ENCODE measurements at regions not wholly inside any gene's neighbourhood (a gene's known extent, or its start where the extent isn't known, plus 50 kb on each side); places are given as distances from the start of the nearest gene placed in this dataset.
"Not testable (repeated sequence)": the region's sequence is repeated elsewhere in the genome, so short reads cannot be mapped to it uniquely, and the experiment has no call there.

DNA sequence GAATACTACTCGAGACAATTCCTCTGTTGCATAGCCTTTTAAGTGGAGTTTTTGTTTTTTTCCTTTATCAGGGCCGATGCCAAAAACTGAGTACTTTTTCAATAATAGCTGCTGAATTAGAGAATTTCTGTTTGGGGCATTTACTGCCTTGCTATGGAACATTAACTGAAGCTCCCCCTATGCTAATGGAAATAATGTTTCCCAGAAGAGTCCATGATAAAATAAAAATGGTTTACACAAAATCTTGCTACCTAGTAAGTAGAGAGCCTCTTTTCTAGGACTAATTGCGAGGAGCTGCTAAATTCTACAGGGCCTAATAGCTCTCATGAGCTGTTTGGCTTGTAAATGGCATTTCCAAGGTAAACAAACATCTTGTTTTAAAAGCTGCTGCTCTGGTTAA is 128.2 kb upstream of the MYO10 start:
- Histone ChIP-seq H3K4me1 (no peaks in the 10 kb centered on the region), H3K4me3 (no peak overlapping the region), H3K9me3 (no peaks in the 10 kb centered on the region), H3K27me3 (ENCODE audit: insufficient read depth in 3 of 3, low read length in 2 of 3) (no peaks in the 10 kb centered on the region), H3K27ac (no peak overlapping the region), H3K36me3 (ENCODE audit: insufficient read depth in 1 of 2, low read depth in 1 of 2) (no peaks in the 10 kb centered on the region)
- ATAC-seq (no peak), DNase-seq (no peak)
- 76 to 80% (median 76%) methylated on average over 3 of the region's 3 CpGs for WGBS, 3 donors
- TF ChIP-seq, protein P1, sequence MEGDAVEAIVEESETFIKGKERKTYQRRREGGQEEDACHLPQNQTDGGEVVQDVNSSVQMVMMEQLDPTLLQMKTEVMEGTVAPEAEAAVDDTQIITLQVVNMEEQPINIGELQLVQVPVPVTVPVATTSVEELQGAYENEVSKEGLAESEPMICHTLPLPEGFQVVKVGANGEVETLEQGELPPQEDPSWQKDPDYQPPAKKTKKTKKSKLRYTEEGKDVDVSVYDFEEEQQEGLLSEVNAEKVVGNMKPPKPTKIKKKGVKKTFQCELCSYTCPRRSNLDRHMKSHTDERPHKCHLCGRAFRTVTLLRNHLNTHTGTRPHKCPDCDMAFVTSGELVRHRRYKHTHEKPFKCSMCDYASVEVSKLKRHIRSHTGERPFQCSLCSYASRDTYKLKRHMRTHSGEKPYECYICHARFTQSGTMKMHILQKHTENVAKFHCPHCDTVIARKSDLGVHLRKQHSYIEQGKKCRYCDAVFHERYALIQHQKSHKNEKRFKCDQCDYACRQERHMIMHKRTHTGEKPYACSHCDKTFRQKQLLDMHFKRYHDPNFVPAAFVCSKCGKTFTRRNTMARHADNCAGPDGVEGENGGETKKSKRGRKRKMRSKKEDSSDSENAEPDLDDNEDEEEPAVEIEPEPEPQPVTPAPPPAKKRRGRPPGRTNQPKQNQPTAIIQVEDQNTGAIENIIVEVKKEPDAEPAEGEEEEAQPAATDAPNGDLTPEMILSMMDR (IDR thresholded peaks at IDR 0.05), result no peak
- intact Hi-C loops (cut with DNase I), result no loop called here

DNA sequence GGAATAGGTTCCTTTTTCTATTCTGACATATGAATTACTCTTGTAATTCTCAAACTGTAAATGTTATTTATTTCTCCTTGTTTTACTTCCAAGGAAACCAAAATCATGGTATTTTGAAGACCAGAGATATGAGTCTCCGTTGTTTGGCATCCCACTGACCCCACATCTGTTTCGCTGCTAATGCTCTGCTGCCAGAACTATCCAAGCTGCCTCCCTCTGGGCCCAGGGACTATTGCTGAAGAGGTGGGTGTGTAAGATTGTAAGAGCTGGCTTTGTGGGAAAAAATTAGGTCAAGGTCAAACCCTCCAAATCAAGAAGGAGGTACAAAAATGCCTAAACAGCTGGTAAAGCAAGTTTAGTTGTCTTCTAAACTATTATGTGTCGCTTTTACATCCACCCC is 129.4 kb upstream of the MYO10 start:
- Histone ChIP-seq H3K36me3 (ENCODE audit: insufficient read depth in 1 of 2, low read depth in 1 of 2) (no peaks in the 10 kb centered on the region), H3K4me1 (no peaks in the 10 kb centered on the region), H3K4me3 (no peak overlapping the region), H3K27me3 (ENCODE audit: insufficient read depth in 3 of 3, low read length in 2 of 3) (no peaks in the 10 kb centered on the region), H3K9me3 (no peaks in the 10 kb centered on the region), H3K27ac (no peak overlapping the region)
- DNase-seq (no peak), ATAC-seq (no peak)
- TF ChIP-seq, protein P1 (IDR thresholded peaks at IDR 0.05), result no peak
- intact Hi-C loops (cut with DNase I), result no loop called here
- 60 to 65% (median 62%) methylated on average over 3 of the region's 3 CpGs for WGBS, 3 donors

DNA sequence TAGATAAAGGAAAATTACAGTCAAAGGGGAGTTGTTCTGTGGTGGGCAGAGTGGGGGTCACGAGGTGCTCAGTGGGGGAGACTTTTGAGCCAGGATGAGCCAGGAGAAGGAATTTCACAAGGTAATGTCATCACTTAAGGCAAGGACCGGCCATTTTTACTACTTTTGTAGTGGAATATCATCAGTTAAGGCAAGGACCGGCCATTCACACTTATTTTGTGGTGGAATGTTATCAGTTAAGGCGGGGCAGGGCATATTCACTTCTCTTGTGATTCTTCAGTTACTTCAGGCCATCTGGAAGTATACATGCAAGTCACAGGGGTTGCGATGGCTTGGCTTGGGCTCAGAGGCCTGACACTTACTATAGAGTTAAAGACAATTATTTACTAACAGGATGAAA is 129.9 kb upstream of the MYO10 start:
- intact Hi-C loops (cut with DNase I); ATAC-seq; DNase-seq; H3K4me1 ChIP-seq; H3K27me3 ChIP-seq (ENCODE audit: insufficient read depth in 3 of 3, low read length in 2 of 3); H3K4me3 ChIP-seq; H3K9me3 ChIP-seq; H3K27ac ChIP-seq; H3K36me3 ChIP-seq (ENCODE audit: insufficient read depth in 1 of 2, low read depth in 1 of 2): not testable (repeated sequence)
- WGBS, 3 donors, result 85 to 91% (median 91%) methylated on average over 5 of the region's 5 CpGs

DNA sequence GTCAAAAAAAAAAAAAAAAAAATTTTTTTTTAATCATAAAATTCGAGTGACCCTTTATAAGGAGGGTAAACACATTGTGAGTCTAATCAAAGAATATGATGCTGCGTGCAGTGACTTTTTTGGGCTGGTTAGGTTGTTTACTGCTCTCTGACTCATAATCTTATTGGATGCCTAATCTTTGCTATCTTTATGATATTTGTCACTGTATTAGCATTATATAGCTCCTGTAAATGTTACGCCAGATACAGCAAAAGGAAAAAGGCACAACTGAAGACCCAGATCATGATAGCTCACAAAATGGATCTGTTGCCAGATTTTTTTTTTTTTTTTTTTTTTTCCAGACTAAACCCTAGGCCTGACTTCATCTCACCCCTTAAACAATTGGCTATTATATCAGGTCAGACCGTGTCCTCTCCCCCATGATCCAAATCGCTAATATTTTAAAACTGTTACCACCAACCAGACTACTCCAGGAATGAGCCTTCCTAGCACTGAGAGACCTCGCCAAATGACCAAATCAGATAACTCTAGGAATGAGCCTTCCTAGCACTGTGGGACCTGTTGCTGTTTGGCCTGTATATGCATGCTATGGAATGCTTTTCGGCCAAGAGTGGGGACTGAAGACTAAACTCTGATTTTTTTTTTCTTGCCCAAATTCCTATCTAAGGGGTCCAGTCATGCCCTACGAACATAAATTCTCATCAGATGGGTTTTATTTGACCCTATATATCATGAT is 131.7 kb upstream of the MYO10 start:
- no peak overlapping the region for H3K4me3 ChIP-seq
- TF ChIP-seq, protein P1 (IDR thresholded peaks at IDR 0.05), result no peak
- H3K27ac ChIP-seq, result no peak overlapping the region
- 82 to 89% (median 83%) methylated on average over 8 of the region's 8 CpGs for WGBS, 3 donors
- intact Hi-C loops (cut with DNase I), result no loop called here
- H3K27me3 ChIP-seq (ENCODE audit: insufficient read depth in 3 of 3, low read length in 2 of 3), result no peaks in the 10 kb centered on the region
- no peaks in the 10 kb centered on the region for H3K9me3 ChIP-seq
- no peaks in the 10 kb centered on the region for H3K36me3 ChIP-seq (ENCODE audit: insufficient read depth in 1 of 2, low read depth in 1 of 2)
- ATAC-seq, result no peak
- no peaks in the 10 kb centered on the region for H3K4me1 ChIP-seq
- DNase-seq, result no peak

DNA sequence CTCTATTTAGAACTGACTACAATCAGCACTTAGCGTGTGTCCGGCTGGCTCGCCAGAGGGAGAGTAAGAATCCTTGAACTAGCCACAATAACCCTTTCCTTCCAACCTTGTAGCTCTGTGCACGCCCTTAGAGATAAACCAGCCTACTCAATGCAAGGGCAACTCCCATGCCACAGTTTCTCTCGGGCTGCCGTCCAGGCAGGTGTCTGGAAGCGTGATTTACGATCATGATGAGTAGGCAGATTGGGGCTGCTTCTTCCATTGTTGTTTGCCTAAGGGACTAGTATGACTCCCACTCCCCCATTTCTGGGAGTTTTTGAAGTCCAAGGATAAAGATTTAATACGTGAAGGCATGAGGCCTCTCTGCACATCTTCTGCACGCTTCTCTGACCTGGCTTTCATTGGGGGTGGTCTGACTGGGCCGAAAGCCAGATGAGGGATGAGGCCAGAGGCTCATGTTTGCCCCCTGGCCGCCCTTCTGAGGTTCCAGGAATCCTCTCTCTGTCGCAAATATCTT is 134.0 kb upstream of the MYO10 start:
- intact Hi-C loops (cut with DNase I), result no loop called here
- H3K27ac ChIP-seq, result no peak overlapping the region
- DNase-seq, result no peak
- H3K27me3 ChIP-seq (ENCODE audit: insufficient read depth in 3 of 3, low read length in 2 of 3), result no peaks in the 10 kb centered on the region
- TF ChIP-seq, protein P1 (IDR thresholded peaks at IDR 0.05), result no peak
- no peaks in the 10 kb centered on the region for H3K4me1 ChIP-seq
- no peak for ATAC-seq
- no peaks in the 10 kb centered on the region for H3K9me3 ChIP-seq
- 33 to 39% (median 35%) methylated on average over 13 of the region's 13 CpGs for WGBS, 3 donors
- H3K36me3 ChIP-seq (ENCODE audit: insufficient read depth in 1 of 2, low read depth in 1 of 2), result no peaks in the 10 kb centered on the region
- H3K4me3 ChIP-seq, result no peak overlapping the region
